ENCODE measurements at regions not wholly inside any gene's neighbourhood (a gene's known extent, or its start where the extent isn't known, plus 50 kb on each side); places are given as distances from the start of the nearest gene placed in this dataset.
"Not testable (repeated sequence)": the region's sequence is repeated elsewhere in the genome, so short reads cannot be mapped to it uniquely, and the experiment has no call there.

DNA sequence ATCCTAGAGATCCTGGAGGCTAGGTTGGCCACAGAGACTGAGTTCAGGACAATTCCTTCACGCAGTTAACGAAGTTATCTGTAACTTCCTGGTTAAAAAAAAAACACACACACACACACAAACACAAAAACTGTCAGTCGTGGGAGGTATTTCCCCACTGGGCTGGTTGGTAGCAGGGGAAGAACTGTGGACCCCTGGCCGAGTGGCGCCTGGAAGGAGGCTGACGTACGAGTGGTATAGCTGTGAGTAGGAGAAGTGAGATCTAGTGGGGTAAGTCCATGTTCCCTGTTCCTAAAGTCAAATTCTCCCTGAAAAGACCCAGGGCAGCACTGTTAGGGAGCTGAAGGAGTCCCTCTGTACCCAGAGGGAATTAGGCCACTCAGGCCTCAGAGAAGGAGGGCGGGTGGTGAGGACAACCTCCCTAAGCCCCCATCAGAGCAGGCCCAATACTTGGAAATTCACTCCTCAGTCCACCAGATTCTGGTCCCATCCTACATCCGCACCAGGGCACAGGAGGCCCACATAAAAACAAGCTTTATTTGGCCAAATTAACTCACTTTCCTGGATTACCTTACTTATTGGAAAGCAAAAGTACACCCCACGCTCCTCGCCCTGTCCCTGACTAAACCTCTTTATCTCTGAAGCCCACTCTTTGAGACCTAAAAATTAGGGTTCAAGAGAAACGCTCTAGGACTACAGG is 108.3 kb upstream of the FOXD4L5 start:
- not testable (repeated sequence) for DNase-seq

DNA sequence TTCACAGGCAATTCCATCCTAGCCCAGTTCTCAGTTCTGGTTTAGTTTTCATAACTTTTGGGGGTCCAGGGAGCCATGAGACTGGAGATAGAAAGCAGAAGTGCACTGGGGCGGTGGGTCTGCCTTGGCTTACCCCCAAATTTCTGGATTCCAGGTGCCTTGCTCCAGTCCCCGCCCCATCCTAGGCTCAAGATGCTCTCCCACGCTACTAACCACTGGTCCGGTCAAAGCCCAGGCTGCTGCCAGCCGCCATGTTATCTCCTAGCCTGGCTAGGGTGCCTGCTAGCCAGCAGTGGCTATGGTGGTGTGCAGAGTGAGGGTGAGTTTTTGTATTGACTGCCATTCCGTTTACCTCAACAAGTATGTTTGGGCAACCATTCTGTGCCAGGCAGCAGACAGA is 107.6 kb upstream of the FOXD4L5 start:
- DNase-seq = not testable (repeated sequence)

DNA sequence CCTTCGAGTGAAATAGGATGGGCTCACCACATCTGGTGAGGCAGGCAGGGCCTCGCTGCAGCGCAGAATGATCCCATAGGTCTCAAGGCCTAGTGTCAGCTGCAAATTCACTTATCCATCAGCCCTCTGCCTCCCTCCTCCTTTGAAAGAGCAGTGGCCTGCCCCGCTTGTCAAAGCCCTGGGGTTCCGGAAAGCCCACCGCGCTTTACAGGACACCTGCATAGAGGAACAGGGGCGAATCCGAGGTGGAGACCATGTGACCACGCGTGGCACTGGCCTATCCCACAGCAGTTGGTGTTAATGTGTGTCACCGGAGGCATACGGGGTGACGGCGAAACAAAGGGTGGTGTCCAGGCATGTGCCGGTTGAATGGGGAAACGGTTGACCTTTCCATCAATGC is 104.7 kb upstream of the FOXD4L5 start:
- DNase-seq = not testable (repeated sequence)

DNA sequence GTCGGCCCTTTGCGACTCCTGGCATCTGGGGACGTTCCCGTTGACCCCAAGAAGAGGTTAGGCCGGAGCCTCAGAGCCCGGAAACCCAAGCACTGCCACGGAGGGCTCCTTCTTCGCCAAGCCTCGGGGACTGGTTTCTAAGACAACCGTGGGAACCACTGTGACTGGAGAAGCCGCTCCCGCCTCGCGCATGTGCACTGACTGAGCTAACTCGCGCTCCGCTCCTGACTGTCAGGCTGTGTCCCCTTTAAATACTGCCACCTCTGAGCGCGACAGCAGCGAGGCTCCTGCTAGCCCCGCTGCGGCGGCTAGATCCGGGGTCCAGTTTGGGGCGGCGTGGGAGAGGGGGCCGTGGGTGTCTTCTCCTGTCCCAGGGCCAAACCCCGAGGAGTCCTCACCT is 104.2 kb upstream of the FOXD4L5 start:
- DNase-seq = not testable (repeated sequence)

DNA sequence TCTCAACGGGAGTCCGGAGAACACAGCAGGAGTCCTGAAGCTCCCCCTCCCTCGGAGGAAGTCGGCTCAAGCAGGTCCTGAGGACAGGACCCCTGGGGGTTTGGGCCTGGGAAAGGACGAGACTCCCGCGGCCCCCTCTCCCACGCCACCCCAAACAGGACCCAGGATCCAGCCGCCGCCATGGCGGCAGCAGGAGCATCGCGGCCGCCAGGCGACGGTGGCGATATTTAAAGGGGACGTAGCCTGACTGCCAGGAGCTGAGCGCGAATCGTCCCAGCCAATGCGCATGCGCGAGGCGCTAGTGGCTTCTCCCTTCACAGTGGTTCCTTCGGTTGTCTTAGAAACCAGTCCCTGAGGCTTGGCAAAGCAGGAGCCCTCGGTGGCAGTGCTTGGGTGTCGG is 101.7 kb upstream of the FOXD4L5 start:
- peak; percentile 46 to 89 for DNase-seq

DNA sequence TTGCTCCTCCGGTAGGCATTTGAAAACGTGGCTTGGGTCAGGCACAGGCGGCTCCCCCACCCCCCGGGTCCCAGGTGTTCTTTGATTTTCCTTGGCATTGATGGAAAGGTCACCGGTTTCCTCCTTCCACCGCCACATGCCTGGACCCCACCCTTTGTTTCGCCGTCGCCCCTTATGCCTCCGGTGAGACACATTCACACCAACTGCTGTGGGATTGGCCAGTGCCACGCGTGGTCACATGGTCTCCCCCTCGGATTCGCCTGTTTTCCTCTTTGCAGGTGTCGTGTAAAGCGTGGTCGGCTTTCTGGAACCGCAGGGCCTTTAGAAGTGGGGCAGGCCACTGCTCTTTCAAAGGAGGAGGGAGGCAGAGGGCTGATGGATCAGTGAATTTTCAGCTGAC is 101.2 kb upstream of the FOXD4L5 start:
- not testable (repeated sequence) for DNase-seq

DNA sequence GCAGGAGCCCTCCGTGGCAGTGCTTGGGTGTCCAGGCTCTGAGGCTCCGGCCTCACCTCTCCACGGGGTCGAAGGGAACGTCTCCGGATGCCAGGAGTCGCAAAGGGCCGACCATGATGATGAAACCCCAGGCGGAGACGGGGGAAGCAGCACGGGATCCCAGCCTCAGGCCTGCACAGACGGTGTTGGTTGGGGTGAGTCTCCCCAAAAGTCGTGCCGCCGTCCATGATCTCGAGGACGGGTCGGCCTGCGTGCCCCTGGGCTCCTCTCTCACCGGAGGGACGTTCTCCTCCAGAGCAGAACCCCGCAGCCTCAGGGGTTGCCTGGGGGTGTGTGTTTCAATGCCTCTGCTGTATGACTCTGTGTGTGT is 100.6 kb upstream of the FOXD4L5 start:
- not testable (repeated sequence) for DNase-seq

DNA sequence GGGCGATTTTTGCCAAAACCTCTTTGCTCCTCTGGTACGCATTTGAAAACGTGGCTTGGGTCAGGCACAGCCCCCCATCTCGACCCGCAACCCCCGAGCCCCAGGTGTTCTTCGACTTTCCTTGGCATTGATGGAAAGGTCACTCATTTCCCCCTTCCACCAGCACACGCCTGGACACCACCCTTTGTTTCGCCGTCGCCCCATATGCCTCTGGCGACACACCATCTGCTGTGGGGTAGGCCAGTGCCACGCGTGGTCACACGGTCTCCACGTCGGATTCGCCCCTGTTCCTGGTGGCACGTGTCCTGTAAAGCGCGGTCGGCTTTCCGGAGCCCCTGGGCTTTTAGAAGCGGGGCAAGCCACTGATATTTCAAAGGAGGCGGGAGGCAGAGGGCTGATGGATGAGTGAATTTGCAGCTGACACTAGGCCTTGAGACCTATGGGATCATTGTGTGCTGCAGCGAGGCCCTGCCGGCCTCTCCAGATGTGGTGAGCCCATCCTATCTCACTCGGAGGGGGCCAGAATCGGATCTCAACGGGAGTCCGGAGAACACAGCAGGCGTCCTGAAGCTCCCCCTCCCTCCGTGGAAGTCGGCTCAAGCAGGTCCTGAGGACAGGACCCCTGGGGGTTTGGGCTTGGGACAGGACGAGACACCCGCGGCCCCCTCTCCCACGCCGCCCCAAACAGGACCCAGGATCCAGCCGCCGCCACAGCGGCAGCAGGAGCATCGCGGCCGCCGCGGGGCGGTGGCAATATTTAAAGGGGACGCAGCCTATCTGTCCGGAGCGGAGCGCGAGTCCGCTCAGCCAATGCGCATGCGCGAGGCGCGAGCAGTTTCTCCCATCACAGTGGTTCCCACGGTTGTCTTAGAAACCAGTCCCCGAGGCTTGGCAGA is 100.0 kb upstream of the FOXD4L5 start:
- not testable (repeated sequence) for DNase-seq

DNA sequence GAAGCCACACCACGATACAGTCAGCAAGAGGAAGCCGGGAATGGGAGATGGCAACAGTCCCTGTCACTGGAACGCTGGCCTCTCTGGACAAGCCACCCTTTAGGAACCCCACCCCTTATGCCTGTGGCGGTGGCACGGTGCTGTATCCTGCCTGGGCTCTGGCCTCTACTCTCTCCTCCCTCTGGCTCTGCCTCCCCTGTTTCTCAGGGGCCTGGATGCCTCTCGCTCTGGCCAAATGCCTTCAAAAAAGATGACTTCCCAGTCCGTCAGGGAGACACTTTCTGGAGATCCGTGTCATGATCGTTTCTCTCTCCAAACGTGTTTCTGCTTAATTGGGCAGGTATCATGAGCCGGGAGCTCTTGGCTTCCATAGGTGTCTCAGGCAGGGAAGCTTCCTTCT is 99.1 kb upstream of the FOXD4L5 start:
- not testable (repeated sequence) for DNase-seq

DNA sequence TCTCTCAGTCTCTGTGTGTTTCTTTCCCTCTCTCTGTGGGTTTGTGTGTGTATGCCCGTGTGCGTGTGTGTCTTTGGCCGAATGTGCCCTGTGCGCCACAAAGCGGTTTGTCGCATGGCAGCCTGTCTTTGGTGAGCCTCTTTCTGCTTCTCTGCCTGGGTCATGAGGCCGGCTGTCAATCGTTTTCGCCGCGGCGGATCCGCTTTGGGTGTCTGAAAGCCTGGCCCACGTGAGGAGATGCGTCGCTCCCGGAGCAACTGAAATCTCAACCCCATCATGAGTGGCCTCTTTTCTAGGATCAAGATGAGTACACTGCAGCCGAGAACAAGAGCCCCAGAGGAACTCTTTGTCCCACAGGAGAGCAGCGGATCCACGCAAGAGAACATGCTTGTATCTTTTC is 98.6 kb upstream of the FOXD4L5 start:
- DNase-seq = not testable (repeated sequence)

DNA sequence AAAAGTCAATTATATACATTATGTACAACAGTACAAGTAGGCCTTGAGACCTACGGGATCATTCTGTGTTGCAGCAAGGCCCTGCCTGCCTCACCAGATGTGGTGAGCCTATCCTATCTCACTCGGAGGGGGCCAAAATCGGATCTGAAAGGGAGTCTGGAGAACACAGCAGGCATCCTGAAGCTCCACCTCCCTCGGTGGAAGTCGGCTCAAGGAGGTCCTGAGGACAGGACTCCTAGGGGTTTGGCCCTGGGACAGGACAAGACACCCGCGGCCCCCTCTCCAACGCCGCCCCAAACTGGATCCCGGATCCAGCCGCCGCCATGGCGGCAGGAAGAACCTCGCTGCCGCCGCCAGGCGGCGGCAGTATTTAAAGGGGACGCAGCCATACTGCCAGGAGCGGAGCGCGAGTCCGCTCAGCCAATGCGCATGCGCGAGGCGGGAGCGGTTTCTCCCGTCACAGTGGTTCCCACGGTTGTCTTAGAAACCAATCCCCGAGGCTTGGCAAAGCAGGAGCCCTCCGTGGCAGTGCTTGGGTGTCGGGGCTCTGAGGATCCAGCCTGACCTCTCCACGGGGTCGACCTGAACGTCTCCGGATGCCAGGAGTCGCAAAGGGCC is 97.8 kb upstream of the FOXD4L5 start:
- DNase-seq = not testable (repeated sequence)

Measured in inflammatory macrophage (primary cell).